ENCODE measurements at regions not wholly inside any gene's neighbourhood (a gene's known extent, or its start where the extent isn't known, plus 50 kb on each side); places are given as distances from the start of the nearest gene placed in this dataset.

DNA sequence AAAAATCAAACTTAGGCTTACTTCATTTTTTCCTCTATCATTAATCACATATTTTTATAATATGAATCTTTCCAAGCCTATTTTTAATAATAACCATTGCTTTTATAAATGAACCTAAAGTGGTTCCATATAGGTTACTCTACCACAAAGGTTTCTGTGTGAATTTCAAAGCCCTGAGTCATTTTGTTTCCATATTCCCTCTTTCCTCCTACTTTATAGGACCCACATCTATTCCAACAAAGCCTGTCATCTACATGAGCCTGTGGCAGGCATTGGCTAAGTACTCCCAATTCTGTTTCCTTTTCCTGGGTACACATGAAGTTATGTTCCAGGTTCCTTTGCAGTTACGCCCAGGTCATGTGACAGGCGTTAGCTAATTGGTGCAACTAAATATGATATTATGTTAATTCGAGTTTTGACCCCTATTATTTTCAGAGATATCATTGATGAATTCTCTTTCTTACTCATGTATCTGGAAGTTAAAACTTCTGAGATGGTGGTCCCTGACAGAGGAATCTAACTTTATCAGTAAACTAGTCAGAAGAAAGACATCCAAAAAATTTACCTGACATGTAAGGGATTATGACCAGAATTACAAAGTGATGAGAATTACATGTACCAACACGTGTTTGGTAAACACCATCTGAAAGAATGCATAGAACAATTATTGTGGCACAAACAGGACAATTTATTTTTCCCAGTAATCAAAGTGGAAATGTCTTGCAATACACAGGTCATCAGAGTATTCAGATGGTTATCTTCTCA is 1264.0 kb upstream of the CNTN5 start:
- Histone ChIP-seq H3K9me3 (replicated peaks; ENCODE audit: control insufficient read depth, insufficient read depth, low read length) (no peaks in the 10 kb centered on the region), H3K4me3 (replicated peaks in 1 of 3; ENCODE audit: insufficient read depth in 1 of 3, low read depth in 1 of 3, low read length in 3 of 3) (no peak overlapping the region), H4K20me1 (replicated peaks; ENCODE audit: control insufficient read depth, extremely low read depth, insufficient read depth, low read length) (no peaks in the 10 kb centered on the region), H3K36me3 (ENCODE audit: control insufficient read depth in 2 of 2, extremely low read depth in 1 of 2, insufficient read depth in 2 of 2, low read length in 2 of 2) (no peaks in the 10 kb centered on the region), H2AFZ (ENCODE audit: low read depth, low read length) (no peak overlapping the region), H3K4me2 (ENCODE audit: insufficient read depth, low read length) (no peak overlapping the region), H3K27me3 (ENCODE audit: control insufficient read depth in 2 of 2, insufficient read depth in 2 of 2, low read length in 2 of 2) (no peaks in the 10 kb centered on the region), H3K27ac (ENCODE audit: insufficient read depth, low read depth, low read length) (no peak overlapping the region), H3K4me1 (ENCODE audit: control insufficient read depth, extremely low read depth, insufficient read depth, low read length) (no peaks in the 10 kb centered on the region), H3K9me1 (replicated peaks; ENCODE audit: control insufficient read depth, extremely low read depth, insufficient read depth, low read length) (no peaks in the 10 kb centered on the region), H3K79me2 (ENCODE audit: control insufficient read depth, insufficient read depth, low read length) (no peaks in the 10 kb centered on the region), H3K9ac (replicated peaks; ENCODE audit: extremely low read depth, insufficient read depth, low read length) (no peak overlapping the region)
- dilution Hi-C loops (cut with MboI; ENCODE audit: extremely low pct_ligation_motif_present, low sequenced_read_pairs) (no loop called here), intact Hi-C loops (cut with micrococcal nuclease) (no loop called here)
- CTCF ChIA-PET = no interaction called here
- DNase-seq (ENCODE audit: low read depth, low spot score) (no peak), FAIRE-seq (no peak)
- TF ChIP-seq, protein P1, sequence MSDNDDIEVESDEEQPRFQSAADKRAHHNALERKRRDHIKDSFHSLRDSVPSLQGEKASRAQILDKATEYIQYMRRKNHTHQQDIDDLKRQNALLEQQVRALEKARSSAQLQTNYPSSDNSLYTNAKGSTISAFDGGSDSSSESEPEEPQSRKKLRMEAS (IDR thresholded peaks at IDR 0.05; ENCODE audit: insufficient read depth, insufficient read length) = no peak
- no TSS peak for BruUV-seq (replicated peaks)
- POLR2A ChIA-PET = no interaction called here

DNA sequence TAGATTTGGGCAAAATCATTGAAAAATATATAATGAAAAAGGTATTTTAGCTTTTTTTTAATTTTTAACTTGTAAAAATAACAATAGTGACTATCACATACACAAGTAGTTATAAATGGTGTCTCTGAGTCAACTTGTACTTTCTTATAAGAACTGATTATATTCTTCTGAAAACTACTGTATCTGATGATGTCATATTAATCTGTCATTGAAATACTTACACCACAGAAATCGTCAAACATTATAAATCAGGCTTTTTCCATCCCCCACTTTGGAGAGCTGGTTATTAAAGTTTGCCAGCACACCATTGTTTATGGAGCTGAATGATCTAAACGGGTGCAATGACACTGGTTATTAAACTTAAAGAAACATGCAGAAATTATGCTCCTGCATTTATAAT is 1259.6 kb upstream of the CNTN5 start:
- intact Hi-C loops (cut with micrococcal nuclease) (no loop called here), dilution Hi-C loops (cut with MboI; ENCODE audit: extremely low pct_ligation_motif_present, low sequenced_read_pairs) (no loop called here)
- BruUV-seq (replicated peaks) = no TSS peak
- no peak overlapping the region for H3K27ac ChIP-seq (ENCODE audit: insufficient read depth, low read depth, low read length)
- H3K9ac ChIP-seq (replicated peaks; ENCODE audit: extremely low read depth, insufficient read depth, low read length) = no peak overlapping the region
- H3K4me1 ChIP-seq (ENCODE audit: control insufficient read depth, extremely low read depth, insufficient read depth, low read length) = no peaks in the 10 kb centered on the region
- no peaks in the 10 kb centered on the region for H3K9me1 ChIP-seq (replicated peaks; ENCODE audit: control insufficient read depth, extremely low read depth, insufficient read depth, low read length)
- POLR2A ChIA-PET = no interaction called here
- no peaks in the 10 kb centered on the region for H4K20me1 ChIP-seq (replicated peaks; ENCODE audit: control insufficient read depth, extremely low read depth, insufficient read depth, low read length)
- FAIRE-seq (no peak), DNase-seq (ENCODE audit: low read depth, low spot score) (no peak)
- H2AFZ ChIP-seq (ENCODE audit: low read depth, low read length) = no peak overlapping the region
- H3K36me3 ChIP-seq (ENCODE audit: control insufficient read depth in 2 of 2, extremely low read depth in 1 of 2, insufficient read depth in 2 of 2, low read length in 2 of 2) = no peaks in the 10 kb centered on the region
- H3K9me3 ChIP-seq (replicated peaks; ENCODE audit: control insufficient read depth, insufficient read depth, low read length) = no peaks in the 10 kb centered on the region
- no peaks in the 10 kb centered on the region for H3K27me3 ChIP-seq (ENCODE audit: control insufficient read depth in 2 of 2, insufficient read depth in 2 of 2, low read length in 2 of 2)
- no peak for TF ChIP-seq GATA2 (IDR thresholded peaks at IDR 0.05; ENCODE audit: insufficient read depth, insufficient read length, low read depth, low read length)
- TF ChIP-seq, protein P1 (IDR thresholded peaks at IDR 0.05; ENCODE audit: insufficient read depth, insufficient read length) = no peak
- no peaks in the 10 kb centered on the region for H3K79me2 ChIP-seq (ENCODE audit: control insufficient read depth, insufficient read depth, low read length)
- CTCF ChIA-PET = interaction anchor here (1.0 kb wide), 1 partner anchor 12 kb away, joined by 4 read pairs; no protein-coding TSS in a partner anchor
- H3K4me2 ChIP-seq (ENCODE audit: insufficient read depth, low read length) = no peak overlapping the region
- no peak overlapping the region for H3K4me3 ChIP-seq (replicated peaks in 1 of 3; ENCODE audit: insufficient read depth in 1 of 3, low read depth in 1 of 3, low read length in 3 of 3)

Data from endothelial cell of umbilical vein (primary cell).